Activated CD8-positive, alpha-beta memory T cell treated with anti-CD3 and anti-CD28 coated beads, Interleukin-2, amount 50 U/mL, for 48 hours (primary cell): ENCODE measurements at regions not wholly inside any gene's neighbourhood (a gene's known extent, or its start where the extent isn't known, plus 50 kb on each side); places are given as distances from the start of the nearest gene placed in this dataset.
"Not testable (repeated sequence)": the region's sequence is repeated elsewhere in the genome, so short reads cannot be mapped to it uniquely, and the experiment has no call there.

ENCODE experiments used
- DNase-seq: peaks from one replicate; pipeline ENCODE4 v3.0.0-alpha.2; 2020

DNA sequence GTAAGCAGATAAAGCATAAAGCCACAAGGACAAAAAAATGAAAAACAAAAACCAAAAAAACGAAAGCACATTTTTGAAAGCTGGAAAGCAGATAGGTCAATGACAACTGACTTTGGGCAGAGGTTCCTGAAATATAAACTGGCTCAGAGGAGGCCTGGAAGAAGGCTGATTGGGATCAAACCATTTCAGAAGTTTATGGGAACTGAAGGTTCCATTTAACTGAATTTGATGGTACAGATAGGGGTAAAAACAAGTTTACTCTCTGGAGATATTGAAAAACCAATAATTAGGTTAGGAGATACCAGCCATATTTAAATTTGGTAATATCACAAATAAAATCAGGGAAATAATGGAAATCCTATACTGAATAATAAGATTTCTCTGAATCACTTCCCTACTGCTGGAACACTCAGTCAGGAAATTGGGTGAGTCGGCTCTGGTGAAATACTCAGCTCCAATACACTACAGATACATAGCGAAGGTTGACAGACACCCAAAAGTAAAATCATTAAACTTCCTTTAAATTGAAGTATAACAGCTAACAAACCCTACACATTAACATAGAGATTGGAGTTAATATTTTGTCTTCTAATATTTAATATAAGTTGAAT is 1584.3 kb downstream of the STIM2 start:
- no peak for DNase-seq

DNA sequence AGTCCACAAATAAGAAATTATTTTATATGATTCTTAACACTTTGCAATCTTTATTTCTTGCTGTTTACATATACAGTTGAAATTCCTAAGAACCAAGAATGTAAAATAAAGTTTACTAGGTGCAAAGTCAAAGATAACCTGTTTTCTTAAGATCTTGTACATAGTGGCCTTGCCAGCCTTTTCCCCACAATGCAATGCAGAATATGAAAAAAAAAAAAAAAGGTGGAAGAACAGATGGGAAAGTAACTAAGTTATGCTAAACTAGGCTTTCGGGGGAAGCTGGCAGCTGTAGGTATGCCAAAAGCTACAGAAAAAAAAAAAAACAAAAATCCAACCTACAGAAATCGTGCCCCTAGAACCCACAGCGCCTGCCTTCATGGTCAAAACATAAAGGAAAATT is 1588.4 kb downstream of the STIM2 start:
- no peak for DNase-seq

DNA sequence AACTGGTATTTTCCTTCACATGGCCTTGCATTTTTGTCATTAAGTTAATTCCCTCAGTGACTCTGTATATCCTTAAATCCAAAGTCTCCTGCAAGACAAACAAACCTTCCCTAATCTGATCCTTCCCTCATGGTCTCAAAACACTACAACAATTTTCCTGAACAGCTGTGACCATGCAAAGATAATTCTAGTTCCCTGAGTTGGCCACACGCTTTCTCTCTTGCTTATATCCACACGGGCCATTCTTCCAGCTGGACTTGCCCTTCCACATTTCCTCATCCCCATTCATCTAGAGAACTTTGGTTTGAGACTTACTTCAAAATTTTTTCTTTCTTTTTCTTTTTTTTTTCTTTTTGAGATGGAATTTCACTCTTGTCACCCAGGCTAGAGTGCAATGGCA is 1590.7 kb downstream of the STIM2 start:
- DNase-seq = no peak

DNA sequence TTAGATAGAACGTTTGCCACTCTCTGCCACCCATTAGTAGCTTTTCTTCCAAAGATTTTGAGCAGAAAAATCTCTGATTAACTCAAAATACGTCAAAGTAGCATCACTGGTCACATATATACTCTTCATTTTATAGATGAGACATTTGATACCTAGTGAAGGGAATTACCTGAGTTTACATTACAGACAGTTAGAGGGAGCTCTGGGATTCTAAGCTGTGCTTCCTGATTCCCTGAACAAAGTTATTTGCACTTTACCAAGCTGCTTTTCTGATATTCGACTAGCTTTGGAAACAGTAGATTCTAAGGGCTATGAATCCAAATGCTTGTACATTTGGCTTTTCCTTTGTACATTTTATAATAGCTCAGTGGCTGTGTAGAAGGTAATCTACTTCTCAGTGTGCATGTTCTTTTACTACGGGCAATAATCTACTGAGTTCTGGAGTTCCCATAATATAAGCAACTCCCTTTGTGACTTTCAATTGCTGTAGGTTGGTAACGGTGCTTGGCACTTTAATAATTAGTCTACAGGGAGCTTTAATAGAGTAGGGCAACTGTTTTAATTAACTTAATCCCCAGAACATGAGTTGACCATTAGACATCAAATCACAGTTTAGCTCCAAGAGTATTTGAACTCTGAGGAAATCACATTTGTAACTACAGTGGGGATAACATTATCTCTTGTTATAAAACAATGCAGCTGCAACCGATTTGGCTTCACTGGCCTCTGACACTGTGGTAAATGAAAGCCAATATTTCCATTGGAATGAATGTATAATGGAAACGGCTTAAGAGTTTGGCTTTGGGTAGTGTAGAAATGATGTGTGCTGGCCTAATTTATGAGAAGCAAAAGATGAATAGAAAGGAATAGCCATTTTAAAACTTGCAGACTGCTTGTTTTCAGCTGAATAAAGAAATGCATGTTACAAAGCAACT is 1602.4 kb downstream of the STIM2 start:
- DNase-seq = no peak

DNA sequence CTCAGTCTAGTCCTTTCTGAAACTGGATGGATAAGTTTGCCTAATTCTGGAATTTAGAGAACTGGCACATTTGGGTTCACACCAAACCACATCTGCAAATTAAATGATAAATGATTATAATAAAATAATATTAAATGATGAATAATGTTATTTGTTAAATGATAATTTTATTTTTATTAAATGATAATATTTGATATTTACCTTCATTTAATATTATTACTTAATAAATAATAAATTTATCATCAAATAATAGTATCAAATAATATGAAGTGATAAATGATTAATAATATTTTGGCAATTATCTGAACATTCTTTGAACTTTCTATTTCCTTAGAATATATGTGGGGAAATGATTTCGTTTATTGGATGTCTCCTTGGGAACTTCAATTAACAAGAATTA is 1604.2 kb downstream of the STIM2 start:
- DNase-seq = no peak

DNA sequence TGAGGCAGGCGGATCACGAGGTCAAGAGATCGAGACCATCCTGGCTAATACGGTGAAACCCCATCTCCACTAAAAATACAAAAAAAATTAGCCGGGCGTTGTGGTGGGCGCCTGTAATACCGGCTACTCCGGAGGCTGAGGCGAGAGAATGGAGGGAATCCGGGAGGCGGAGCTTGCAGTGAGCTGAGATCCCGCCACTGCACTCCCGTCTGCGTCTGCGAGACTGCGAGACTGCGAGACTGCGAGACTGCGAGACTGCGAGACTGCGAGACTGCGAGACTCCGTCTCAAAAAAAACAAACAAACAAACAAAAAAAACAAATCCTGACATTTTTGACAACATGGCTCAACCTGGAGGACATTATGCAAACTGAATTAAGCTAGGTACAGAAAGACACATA is 1606.2 kb downstream of the STIM2 start:
- not testable (repeated sequence) for DNase-seq

DNA sequence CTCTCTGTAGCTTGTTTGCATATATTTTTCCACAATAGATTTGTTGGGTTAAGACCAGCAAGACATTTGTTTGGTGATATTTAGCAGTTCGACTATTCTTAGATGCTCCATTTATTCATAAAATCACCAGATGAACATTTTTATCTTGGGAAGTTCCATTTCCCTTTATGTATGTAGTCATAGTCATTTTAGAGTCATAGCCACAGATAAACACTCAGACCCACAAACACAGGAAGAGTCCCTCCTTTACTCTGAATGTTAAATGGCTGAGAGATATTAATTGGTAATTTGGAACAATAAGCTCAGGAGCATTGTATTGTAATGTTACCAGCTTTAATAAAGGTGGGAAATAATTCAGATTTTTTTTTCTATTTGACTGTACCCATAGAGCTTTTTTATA is 1608.7 kb downstream of the STIM2 start:
- DNase-seq = no peak

DNA sequence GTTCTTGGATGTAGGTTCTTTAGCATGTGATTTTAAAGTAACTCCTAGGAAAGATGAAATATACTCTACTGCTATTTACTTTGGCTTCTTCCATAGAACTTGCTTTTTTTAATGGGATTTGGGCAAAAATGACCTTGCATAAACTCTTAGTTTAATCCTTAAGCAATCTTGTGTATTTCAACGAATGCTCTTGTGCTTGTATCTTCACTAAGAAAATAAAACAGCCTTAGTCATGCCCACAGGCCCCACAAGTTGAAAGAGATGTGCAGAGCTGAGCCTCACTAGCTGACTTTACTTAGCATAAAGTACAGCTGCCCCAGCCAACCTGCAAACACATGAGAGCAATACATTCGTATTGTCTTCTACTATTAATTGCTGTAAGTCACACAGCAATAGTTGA is 1609.2 kb downstream of the STIM2 start:
- DNase-seq = no peak

DNA sequence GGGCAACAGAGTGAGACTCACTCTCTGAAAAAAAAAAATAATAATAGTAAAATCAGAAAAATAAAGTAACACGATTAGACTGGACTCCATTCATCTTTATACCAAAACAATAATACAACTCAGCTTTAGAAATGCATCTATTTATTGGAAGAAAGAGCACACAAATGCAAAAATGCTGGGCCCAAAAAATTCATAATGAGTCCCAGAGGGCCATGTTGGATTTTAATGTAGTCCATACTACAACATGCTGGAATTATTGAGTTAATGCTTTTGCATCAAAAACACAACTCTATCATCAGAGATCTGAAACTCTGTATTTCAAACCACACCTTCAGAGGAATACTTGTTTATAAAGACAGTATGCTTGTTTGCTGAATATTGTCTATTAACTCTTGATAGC is 1614.7 kb downstream of the STIM2 start:
- DNase-seq = no peak

DNA sequence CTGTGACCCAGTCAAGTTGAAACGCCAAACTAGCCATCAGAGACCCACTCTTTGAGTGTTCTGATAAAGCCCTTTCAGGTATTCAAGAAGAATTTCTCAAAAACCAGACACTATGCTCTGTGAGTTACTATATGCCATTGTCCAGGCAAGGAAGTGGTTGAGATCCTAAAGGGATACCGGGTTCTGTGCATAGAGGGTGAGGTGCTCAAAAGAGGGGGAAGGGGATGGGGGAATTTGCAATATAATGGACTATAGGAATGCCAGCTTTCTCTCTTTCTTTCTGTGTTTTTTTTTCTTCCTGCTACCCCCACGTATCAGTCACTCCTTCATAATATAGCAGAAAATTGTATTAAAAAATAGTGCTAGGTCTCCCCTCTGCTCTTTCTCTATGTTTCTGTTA is 1619.0 kb downstream of the STIM2 start:
- no peak for DNase-seq

DNA sequence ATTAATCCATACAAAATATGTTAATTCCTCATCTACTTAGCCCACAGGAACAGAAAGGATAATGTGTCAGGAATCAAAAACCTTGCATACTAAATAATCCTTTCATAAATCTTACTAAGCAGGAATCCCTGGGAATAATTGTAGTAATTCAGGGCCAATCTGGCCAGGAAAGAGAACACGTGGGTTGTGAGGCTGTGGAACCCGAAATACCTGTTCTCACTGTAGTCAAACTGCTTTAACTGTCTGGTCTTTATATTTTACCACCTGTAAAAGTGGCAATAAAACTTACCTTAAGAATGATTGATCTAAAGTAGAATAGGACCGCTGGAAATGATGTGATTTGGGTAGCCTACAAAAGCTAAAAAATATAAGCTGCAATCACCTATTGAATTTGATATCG is 1620.9 kb downstream of the STIM2 start:
- DNase-seq = no peak

DNA sequence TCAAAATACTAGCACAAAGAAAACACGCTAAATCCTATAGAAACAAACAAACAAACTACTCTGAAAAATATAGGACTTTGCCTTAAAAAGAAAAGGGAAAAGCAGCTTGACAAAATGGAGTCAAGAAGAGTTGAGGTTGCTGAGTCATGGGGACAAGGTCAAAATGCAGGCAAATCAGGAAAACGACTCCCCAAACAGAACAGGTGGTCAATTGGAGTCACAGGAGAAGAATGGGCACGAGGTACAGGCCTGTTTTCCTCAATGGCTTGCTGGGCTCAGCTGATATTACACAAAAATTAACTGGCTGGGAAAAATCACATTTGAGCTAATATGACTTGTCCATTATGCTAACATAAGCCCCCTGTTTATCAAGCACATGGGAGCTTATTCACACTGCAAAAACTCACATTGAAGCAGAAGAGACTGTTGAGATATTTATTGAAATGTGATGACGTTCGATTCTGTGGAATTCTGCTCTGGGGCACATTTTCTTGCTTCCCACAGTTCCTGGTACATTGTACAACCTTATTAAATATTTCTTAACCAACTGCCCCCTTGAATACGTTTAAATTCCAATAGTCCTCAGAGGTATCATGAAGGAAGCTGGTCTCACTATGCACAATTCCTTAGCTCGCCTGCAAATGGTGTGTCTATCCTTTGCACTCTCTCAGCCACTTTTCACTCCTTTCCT is 1622.1 kb downstream of the STIM2 start:
- DNase-seq = no peak

DNA sequence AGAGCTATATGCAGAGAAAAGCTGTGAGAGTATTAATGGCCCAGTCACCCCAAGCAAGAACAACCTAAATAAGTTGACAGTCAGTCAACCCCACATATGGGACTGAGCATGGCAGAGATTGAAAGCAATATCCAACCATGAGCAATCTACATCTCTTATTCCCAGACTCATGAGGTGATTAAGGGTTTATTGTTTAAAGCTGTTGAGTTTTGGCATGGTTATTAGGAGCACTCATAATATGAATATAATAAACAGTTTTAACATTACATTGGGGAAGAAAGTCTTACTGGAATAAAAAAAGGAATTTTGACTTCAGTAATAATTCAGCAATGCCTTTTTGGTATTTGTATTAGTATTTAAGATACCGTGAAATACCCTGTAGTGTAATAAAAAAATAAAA is 1627.4 kb downstream of the STIM2 start:
- DNase-seq = no peak

DNA sequence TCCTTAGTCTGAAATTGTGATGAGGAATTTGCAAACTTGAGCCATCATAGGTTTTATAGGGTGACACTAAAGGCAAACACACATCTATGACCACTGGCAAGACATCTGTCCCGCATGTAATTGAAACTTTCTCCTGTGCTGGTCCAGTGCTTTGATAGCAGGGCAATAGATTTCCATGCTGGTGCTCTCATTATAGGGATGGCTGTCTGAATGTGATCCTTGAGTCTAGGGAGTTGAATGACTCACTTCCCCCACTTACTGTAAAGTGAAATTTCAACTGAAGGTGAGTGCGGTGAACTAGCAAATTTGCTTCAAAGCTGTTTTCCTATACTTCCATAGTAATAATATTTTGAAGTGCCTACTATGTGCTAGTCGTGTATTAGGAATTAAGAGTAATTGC is 1630.0 kb downstream of the STIM2 start:
- no peak for DNase-seq

DNA sequence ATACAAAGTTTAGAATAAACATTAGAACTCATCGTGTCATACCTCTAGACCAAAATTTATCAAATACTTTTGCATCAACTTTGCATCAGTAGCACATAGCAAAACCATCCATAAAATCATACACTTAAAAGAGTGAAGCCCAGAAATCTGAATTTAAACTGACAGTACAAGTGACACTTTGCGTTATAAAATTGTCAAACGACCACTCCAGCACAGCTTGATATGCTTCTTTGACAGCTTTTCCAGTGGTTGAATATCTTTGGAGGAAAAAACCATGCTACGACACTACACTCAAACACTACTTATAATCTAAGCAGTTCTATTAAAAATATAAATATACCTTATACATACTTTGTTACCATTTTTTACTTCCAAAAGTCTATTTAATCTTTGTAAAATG is 1644.4 kb downstream of the STIM2 start:
- no peak for DNase-seq

DNA sequence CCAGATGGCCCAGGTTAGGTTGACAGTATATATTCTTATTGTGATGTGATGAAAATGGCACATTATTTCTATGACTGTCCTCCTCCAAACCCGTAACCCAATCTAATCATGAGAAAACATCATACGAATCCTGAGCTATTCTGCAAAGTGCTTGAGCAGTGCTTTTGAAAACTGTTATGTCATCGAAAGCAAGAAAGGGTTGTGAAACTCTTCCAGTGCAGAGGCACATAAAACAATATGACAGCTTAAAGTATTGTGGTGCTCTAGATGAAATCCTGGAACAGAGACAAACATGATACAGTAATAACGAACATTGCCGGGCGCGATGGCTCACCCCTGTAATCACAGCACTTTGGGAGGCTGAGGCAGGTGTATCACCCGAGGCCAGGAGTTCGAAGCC is 1648.0 kb downstream of the STIM2 start:
- DNase-seq = no peak

DNA sequence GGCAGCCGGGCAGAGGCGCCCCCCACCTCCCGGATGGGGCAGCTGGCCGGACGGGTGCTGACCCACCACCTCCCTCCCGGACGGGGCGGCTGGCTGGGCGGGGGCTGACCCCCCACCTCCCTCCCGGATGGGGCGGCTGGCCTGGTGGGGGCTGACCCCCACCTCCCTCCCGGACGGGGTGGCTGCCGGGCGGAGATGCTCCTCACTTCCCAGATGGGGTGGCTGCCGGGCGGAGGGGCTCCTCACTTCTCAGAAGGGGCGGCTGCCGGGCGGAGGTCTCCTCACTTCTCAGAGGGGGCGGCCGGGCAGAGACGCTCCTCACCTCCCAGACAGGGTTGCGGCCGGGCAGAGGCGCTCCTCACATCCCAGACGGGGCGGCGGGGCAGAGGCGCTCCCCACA is 1654.1 kb downstream of the STIM2 start:
- DNase-seq = not testable (repeated sequence)

DNA sequence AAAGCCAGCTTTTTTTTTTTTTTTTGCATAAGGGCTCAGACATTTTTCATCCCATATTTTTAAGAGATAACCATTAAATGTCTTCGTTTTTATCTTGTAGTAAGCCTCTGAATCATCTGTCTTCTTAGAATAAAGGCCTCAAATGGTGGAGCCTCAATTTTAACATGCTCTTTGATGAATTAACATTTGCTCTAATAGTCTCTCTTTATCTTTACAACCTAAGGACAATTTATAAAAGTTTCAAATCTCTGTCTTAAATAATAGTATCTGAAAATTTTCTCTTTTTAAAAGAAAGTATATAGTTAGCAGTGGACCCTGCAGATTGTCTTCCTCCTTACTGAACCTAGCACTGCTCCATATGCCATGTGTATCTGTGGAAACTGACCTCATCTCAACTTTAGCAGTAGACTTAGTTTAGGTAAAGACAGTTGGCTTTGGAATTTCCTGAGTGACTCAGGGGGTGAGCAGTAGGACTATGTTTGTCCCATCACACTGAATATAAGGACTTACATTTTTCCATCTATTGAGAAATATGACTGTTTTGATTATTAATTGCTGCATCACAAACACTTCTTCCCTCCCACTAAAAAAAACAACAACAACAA is 1658.0 kb downstream of the STIM2 start:
- DNase-seq = no peak

DNA sequence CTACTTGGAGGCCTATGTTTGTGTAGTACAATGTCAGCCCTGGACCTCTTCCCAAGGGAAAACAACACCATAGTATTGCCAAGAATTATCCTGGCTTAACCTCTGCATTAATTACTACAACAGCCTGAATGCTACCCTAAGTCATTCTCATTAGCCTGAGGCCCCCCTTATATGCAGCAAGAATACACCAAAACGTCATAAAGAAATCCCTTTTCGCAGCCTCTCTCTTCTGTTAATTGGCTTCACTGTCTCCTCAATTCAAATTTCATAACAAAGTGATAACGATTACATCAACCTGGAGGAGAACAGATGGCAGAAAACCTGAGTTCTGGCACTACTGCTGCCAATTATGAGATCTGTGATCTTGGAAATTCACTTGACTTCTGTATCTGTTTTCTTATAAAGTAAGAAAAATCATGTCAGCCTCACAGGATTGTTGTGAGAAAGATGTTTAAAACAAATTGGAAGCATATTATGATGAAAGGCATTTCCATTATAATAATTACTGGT is 1663.1 kb downstream of the STIM2 start:
- no peak for DNase-seq

DNA sequence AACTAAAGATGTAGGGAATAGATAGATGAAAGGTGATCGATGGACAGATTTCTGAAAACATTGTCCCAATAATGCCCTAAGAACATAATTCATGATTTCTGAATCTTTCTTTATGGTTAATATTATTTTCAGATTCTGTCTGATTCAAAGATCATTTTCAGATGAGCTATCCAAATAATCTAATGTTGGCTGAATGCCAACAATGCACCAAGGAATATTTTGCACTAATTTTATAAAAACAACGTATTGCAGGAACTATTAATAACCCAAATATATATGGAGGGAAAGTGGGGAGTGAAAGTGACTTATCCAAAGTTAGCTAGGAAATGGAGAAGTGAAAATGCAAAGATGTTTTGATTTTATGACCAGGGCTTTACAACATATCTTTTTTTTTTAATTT is 1675.5 kb downstream of the STIM2 start:
- DNase-seq = no peak

DNA sequence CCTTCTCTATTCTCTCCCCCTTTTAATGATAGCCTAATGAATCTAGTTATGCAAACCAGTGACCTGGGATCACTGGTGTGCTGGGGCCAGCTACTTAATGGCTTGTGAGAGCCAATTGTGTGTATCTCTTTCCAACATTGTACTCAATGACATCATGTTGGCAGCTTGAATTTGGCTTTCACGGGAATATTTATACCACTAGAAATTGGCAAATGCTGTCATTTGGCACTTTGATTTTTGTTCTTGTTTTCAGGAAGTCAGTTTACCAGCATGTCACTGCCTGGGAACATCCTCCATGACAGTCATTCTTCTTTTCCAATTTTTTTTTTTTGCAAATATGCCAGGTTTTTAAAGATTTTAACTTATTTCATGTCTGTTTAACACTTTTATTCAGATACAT is 1685.3 kb downstream of the STIM2 start:
- no peak for DNase-seq

DNA sequence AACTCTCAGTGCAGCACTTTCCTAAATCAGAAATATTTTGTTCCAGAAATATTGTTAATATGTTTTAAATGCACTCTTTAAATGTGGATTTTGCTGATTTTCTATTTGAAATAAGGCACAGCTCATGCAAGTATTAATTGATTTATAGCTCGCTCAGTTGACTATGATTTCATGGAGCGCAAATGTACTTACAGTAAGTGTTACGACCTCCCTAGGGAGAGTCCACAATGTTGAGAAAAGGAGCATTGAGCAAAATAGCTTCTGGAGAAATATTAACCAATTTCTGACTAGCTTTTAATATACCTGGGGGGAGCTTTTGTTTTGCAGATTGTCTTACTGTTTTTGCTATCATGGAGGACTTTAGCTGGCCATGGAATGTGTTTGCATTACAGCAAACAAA is 1687.5 kb downstream of the STIM2 start:
- DNase-seq = no peak

DNA sequence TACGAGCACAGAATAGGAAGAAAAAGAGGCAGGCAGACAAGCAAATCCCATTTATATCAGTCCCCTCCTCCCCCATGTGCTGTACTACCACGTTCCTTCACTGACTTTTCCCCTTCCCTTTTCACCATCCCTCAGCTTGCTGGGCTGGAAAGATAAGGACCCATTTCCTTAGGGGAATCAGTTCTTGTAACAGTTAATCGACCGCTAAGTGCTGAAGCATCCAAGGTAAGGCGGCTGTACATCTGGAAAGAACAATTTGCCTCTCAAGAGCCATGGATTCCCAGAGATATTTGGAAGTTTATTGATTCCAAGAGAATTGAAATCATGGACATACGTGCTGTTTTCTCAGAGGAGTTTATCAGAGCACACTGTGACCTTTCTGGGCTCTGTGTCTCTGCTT is 1688.0 kb downstream of the STIM2 start:
- DNase-seq = no peak
